WTC11 (cell line): ENCODE measurements at regions not wholly inside any gene's neighbourhood (a gene's known extent, or its start where the extent isn't known, plus 50 kb on each side); places are given as distances from the start of the nearest gene placed in this dataset.

Source experiments
- ATAC-seq: fragments of 200-7000 bp; cut with Tn5 transposase; 2 replicates; pipeline ENCODE4 v1.10.0; 2021; ENCODE audit warnings: mild to moderate bottlenecking, moderate library complexity
- CTCF ChIA-PET: fragments of 300-600 bp; sonication (Branson Sonifier 250); formaldehyde crosslinking; loops from one replicate; lab custom pipeline; 2021; ENCODE audit warnings: antibody characterized with exemption; lab: Charles Lee
- POLR2A ChIA-PET: fragments of 350-600 bp; sonication (Branson Sonifier 250); formaldehyde crosslinking; loops from one replicate; lab custom pipeline; 2021; ENCODE audit warnings: antibody characterized with exemption; lab: Charles Lee
- DNase-seq: peaks from one replicate; pipeline ENCODE4 v3.0.0; 2021; ENCODE audit warnings: low spot score
- H3K27ac Mint-ChIP-seq: 2 replicates; pipeline ENCODE4 v1.8.0; 2021; ENCODE audit warnings: mixed read lengths
- H3K27me3 Mint-ChIP-seq: 2 replicates; pipeline ENCODE4 v1.8.0; 2021; ENCODE audit warnings: low read depth, mild to moderate bottlenecking, moderate library complexity, mixed read lengths
- H3K36me3 Mint-ChIP-seq: 2 replicates; pipeline ENCODE4 v1.8.0; 2021; ENCODE audit warnings: mixed read lengths
- H3K4me1 Mint-ChIP-seq: 2 replicates; pipeline ENCODE4 v1.8.0; 2022; ENCODE audit warnings: mixed read lengths
- H3K4me3 Mint-ChIP-seq: 2 replicates; pipeline ENCODE4 v1.8.0; 2021; ENCODE audit warnings: mild to moderate bottlenecking, moderate library complexity, mixed read lengths
- H3K9me3 Mint-ChIP-seq: 2 replicates; pipeline ENCODE4 v1.8.0; 2021; ENCODE audit warnings: mixed read lengths
- ATF1 ChIP-seq: sonication (generic); formaldehyde crosslinking; IDR thresholded peaks from 2 replicates; pipeline ENCODE4 v1.8.1; 2023; ENCODE audit warnings: mild to moderate bottlenecking, moderate library complexity, missing genetic modification reagents
- ATF3 ChIP-seq: sonication (generic); formaldehyde crosslinking; conservative IDR thresholded peaks from 2 replicates; pipeline ENCODE4 v1.8.1; 2022; ENCODE audit warnings: mild to moderate bottlenecking, missing genetic modification reagents
- CBFB ChIP-seq: sonication (generic); formaldehyde crosslinking; IDR thresholded peaks from 2 replicates; pipeline ENCODE4 v1.8.1; 2022; ENCODE audit warnings: mild to moderate bottlenecking, low read depth, missing genetic modification reagents
- CREM ChIP-seq: sonication (generic); formaldehyde crosslinking; IDR thresholded peaks from 2 replicates; pipeline ENCODE4 v1.8.1; 2022; ENCODE audit warnings: mild to moderate bottlenecking, missing genetic modification reagents, moderate library complexity
- FOXJ3 ChIP-seq: sonication (generic); formaldehyde crosslinking; IDR thresholded peaks from 2 replicates; pipeline ENCODE4 v1.9.0; 2021; ENCODE audit warnings: missing genetic modification reagents, mild to moderate bottlenecking, borderline replicate concordance
- MLX ChIP-seq: sonication (generic); formaldehyde crosslinking; IDR thresholded peaks from 2 replicates; pipeline ENCODE4 v1.8.1; 2023; ENCODE audit warnings: mild to moderate bottlenecking, missing genetic modification reagents, moderate library complexity
- MXD4 ChIP-seq: fragments of 250-450 bp; sonication (Bioruptor Pico); IDR thresholded peaks from 2 replicates; pipeline ENCODE4 v1.8.0; 2021; ENCODE audit warnings: mild to moderate bottlenecking, moderate library complexity, borderline replicate concordance
- NR2C2 ChIP-seq: sonication (generic); formaldehyde crosslinking; IDR thresholded peaks from 2 replicates; pipeline ENCODE4 v1.8.0; 2022; ENCODE audit warnings: mild to moderate bottlenecking, missing genetic modification reagents
- PRDM15 ChIP-seq: sonication (generic); formaldehyde crosslinking; IDR thresholded peaks from 2 replicates; pipeline ENCODE4 v1.8.0; 2022; ENCODE audit warnings: missing genetic modification reagents
- SMAD3 ChIP-seq: sonication (generic); formaldehyde crosslinking; IDR thresholded peaks from 2 replicates; pipeline ENCODE4 v1.8.0; 2022; ENCODE audit warnings: missing genetic modification reagents, mild to moderate bottlenecking, borderline replicate concordance
- SMAD4 ChIP-seq: sonication (generic); formaldehyde crosslinking; IDR thresholded peaks from 2 replicates; pipeline ENCODE4 v1.8.0; 2022; ENCODE audit warnings: mild to moderate bottlenecking, missing genetic modification reagents
- SOX15 ChIP-seq: fragments of 250-450 bp; sonication (Bioruptor Pico); IDR thresholded peaks from 2 replicates; pipeline ENCODE4 v1.9.0; 2021; ENCODE audit warnings: mild to moderate bottlenecking
- ZNF121 ChIP-seq: sonication (generic); formaldehyde crosslinking; IDR thresholded peaks from 2 replicates; pipeline ENCODE4 v1.8.0; 2023; ENCODE audit warnings: missing genetic modification reagents
- ZNF219 ChIP-seq: sonication (generic); formaldehyde crosslinking; IDR thresholded peaks from 2 replicates; pipeline ENCODE4 v1.8.0; 2023; ENCODE audit warnings: missing genetic modification reagents, mild to moderate bottlenecking, borderline replicate concordance
- ZNF396 ChIP-seq: fragments of 250-450 bp; sonication (Bioruptor Pico); IDR thresholded peaks from 2 replicates; pipeline ENCODE4 v1.8.0; 2021; ENCODE audit warnings: mild to moderate bottlenecking, moderate library complexity, borderline replicate concordance
- TF ChIP-seq, protein P1 (sequence below): sonication (generic); formaldehyde crosslinking; IDR thresholded peaks from 2 replicates; pipeline ENCODE4 v1.8.0; 2022; ENCODE audit warnings: mild to moderate bottlenecking, missing genetic modification reagents
- TF ChIP-seq, protein P2 (sequence below): fragments of 250-450 bp; sonication (Bioruptor Pico); IDR thresholded peaks from 2 replicates; pipeline ENCODE4 v2.1.2; 2022; ENCODE audit warnings: mild to moderate bottlenecking, moderate library complexity
- TF ChIP-seq, protein P3 (sequence below): sonication (generic); formaldehyde crosslinking; IDR thresholded peaks from 2 replicates; pipeline ENCODE4 v1.8.0; 2022; ENCODE audit warnings: mild to moderate bottlenecking, missing genetic modification reagents
- TF ChIP-seq, protein P4 (sequence below): fragments of 250-450 bp; sonication (Bioruptor Pico); IDR thresholded peaks from 2 replicates; pipeline ENCODE4 v1.9.0; 2021; ENCODE audit warnings: mild to moderate bottlenecking
- TF ChIP-seq, protein P5 (sequence below): sonication (generic); formaldehyde crosslinking; IDR thresholded peaks from 2 replicates; pipeline ENCODE4 v1.8.1; 2022; ENCODE audit warnings: missing genetic modification reagents, borderline replicate concordance
- TF ChIP-seq, protein P6 (sequence below): sonication (generic); formaldehyde crosslinking; IDR thresholded peaks from 2 replicates; pipeline ENCODE4 v1.8.1; 2023; ENCODE audit warnings: mild to moderate bottlenecking, missing genetic modification reagents, moderate library complexity

DNA sequence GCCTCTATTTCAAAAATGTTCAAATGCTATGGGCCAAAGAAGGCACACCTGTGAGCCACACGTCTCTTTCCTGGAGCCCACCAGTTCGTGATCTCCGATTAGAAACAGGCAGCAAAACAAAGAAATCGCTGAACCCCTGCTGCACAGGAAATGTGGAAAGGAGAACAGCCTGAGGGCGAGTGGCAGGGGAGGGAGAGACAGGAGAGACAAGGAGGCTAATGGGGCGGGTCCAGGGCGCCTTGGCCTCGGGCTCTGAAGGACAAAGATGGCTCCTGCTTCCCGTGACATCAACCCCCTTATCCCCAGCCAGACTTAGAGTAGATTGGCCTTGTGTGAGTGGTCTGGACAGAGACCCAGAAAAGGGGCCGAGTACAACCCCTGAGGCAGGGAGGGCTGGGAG, 62.4 kb upstream of the DOCK1 start:
- DNase-seq, result peak; percentile 55
- TF ChIP-seq MXD4 (CRISPR knock-in tag), result no peak
- no peak for TF ChIP-seq ZNF219 (CRISPR knock-in tag)
- TF ChIP-seq, protein P1, sequence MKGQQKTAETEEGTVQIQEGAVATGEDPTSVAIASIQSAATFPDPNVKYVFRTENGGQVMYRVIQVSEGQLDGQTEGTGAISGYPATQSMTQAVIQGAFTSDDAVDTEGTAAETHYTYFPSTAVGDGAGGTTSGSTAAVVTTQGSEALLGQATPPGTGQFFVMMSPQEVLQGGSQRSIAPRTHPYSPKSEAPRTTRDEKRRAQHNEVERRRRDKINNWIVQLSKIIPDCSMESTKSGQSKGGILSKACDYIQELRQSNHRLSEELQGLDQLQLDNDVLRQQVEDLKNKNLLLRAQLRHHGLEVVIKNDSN, result no peak
- no peak for TF ChIP-seq ZNF396 (CRISPR knock-in tag)
- no peak for TF ChIP-seq ATF3 (CRISPR knock-in tag)
- TF ChIP-seq NR2C2, result no peak
- TF ChIP-seq, all 79 proteins: peak for 0
- Mint-ChIP-seq H3K27me3 (peaks cover 3% of the 10 kb centered on the region; the same call in 1 of the 2 replicates), H3K36me3 (no peaks in the 10 kb centered on the region), H3K4me1 (peaks cover 53% of the 10 kb centered on the region), H3K4me3 (no peak overlapping the region), H3K27ac (no peak overlapping the region), H3K9me3 (0 out of 2 replicates have a peak, but pooled peaks cover 4% of the 10 kb centered on the region)
- CTCF ChIA-PET, result no interaction called here
- POLR2A ChIA-PET, result no interaction called here
- peak; percentile 62 for ATAC-seq

- peaks cover 47% of the 10 kb centered on the region for H3K4me1 Mint-ChIP-seq
- ATAC-seq, result no peak
- no peak overlapping the region for H3K4me3 Mint-ChIP-seq
- H3K36me3 Mint-ChIP-seq, result no peaks in the 10 kb centered on the region
- 0 out of 2 replicates have a peak, but pooled peaks cover 4% of the 10 kb centered on the region for H3K9me3 Mint-ChIP-seq
- no peak for DNase-seq
- no peak for TF ChIP-seq MLX (CRISPR knock-in tag)
- H3K27me3 Mint-ChIP-seq, result peaks cover 3% of the 10 kb centered on the region; the same call in 1 of the 2 replicates
- ChIA-PET CTCF (interaction anchor here (0.6 kb wide), 1 partner anchor 37 kb away, joined by 3 read pairs; no protein-coding TSS in a partner anchor), POLR2A (no interaction called here)
- H3K27ac Mint-ChIP-seq, result no peak overlapping the region
These were observed 61.8 kb upstream of the DOCK1 start for GRCh38 chr10:126843299-126843934.

GRCh38 chr10:126844406-126844805, 60.8 kb upstream of the DOCK1 start:
- DNase-seq, result no peak
- peaks cover 3% of the 10 kb centered on the region; the same call in 1 of the 2 replicates for H3K27me3 Mint-ChIP-seq
- POLR2A ChIA-PET, result no interaction called here
- CTCF ChIA-PET, result no interaction called here
- no peaks in the 10 kb centered on the region for H3K36me3 Mint-ChIP-seq
- H3K4me3 Mint-ChIP-seq, result no peak overlapping the region
- no peak overlapping the region for H3K27ac Mint-ChIP-seq
- no peak for ATAC-seq
- H3K4me1 Mint-ChIP-seq, result peaks cover 37% of the 10 kb centered on the region
- 0 out of 2 replicates have a peak, but pooled peaks cover 4% of the 10 kb centered on the region for H3K9me3 Mint-ChIP-seq
- no peak for TF ChIP-seq SMAD4
- no peak for TF ChIP-seq ATF1 (CRISPR knock-in tag)
- TF ChIP-seq, protein P2, sequence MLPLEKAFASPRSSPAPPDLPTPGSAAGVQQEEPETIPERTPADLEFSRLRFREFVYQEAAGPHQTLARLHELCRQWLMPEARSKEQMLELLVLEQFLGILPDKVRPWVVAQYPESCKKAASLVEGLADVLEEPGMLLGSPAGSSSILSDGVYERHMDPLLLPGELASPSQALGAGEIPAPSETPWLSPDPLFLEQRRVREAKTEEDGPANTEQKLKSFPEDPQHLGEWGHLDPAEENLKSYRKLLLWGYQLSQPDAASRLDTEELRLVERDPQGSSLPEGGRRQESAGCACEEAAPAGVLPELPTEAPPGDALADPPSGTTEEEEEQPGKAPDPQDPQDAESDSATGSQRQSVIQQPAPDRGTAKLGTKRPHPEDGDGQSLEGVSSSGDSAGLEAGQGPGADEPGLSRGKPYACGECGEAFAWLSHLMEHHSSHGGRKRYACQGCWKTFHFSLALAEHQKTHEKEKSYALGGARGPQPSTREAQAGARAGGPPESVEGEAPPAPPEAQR (CRISPR knock-in tag), result no peak
- TF ChIP-seq SMAD3 (CRISPR knock-in tag), result no peak
- no peak for TF ChIP-seq PRDM15
- TF ChIP-seq, protein P3, sequence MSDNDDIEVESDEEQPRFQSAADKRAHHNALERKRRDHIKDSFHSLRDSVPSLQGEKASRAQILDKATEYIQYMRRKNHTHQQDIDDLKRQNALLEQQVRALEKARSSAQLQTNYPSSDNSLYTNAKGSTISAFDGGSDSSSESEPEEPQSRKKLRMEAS (CRISPR knock-in tag), result no peak
- TF ChIP-seq, protein P4, sequence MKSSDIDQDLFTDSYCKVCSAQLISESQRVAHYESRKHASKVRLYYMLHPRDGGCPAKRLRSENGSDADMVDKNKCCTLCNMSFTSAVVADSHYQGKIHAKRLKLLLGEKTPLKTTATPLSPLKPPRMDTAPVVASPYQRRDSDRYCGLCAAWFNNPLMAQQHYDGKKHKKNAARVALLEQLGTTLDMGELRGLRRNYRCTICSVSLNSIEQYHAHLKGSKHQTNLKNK, result no peak
- TF ChIP-seq CREM (CRISPR knock-in tag), result no peak
- no peak for TF ChIP-seq ZNF121 (CRISPR knock-in tag)
- TF ChIP-seq FOXJ3 (CRISPR knock-in tag), result no peak
- no peak for TF ChIP-seq SOX15 (CRISPR knock-in tag)
- TF ChIP-seq, protein P5, sequence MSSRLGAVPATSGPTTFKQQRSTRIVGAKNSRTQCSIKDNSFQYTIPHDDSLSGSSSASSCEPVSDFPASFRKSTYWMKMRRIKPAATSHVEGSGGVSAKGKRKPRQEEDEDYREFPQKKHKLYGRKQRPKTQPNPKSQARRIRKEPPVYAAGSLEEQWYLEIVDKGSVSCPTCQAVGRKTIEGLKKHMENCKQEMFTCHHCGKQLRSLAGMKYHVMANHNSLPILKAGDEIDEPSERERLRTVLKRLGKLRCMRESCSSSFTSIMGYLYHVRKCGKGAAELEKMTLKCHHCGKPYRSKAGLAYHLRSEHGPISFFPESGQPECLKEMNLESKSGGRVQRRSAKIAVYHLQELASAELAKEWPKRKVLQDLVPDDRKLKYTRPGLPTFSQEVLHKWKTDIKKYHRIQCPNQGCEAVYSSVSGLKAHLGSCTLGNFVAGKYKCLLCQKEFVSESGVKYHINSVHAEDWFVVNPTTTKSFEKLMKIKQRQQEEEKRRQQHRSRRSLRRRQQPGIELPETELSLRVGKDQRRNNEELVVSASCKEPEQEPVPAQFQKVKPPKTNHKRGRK, result no peak
- TF ChIP-seq CBFB, result no peak
- TF ChIP-seq, protein P6, sequence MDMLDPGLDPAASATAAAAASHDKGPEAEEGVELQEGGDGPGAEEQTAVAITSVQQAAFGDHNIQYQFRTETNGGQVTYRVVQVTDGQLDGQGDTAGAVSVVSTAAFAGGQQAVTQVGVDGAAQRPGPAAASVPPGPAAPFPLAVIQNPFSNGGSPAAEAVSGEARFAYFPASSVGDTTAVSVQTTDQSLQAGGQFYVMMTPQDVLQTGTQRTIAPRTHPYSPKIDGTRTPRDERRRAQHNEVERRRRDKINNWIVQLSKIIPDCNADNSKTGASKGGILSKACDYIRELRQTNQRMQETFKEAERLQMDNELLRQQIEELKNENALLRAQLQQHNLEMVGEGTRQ (CRISPR knock-in tag), result no peak
